B cell (primary cell): ENCODE measurements at regions not wholly inside any gene's neighbourhood (a gene's known extent, or its start where the extent isn't known, plus 50 kb on each side); places are given as distances from the start of the nearest gene placed in this dataset.

Experiments used
- ATAC-seq: fragments of 200-7000 bp; cut with Tn5 transposase; one replicate; pipeline ENCODE4 v1.10.0; 2021; ENCODE audit warnings: low read depth, mild to moderate bottlenecking, moderate number of reproducible peaks, moderate library complexity
- CTCF ChIA-PET: fragments of 350-600 bp; sonication (Branson Sonifier 250); formaldehyde crosslinking; loops from one replicate; lab custom pipeline; 2021; ENCODE audit warnings: antibody characterized with exemption, inconsistent platforms; lab: Charles Lee
- POLR2A ChIA-PET: fragments of 350-600 bp; sonication (Branson Sonifier 250); formaldehyde crosslinking; loops from one replicate; lab custom pipeline; 2021; ENCODE audit warnings: antibody characterized with exemption; lab: Charles Lee
- DNase-seq: peaks from one replicate; pipeline ENCODE4 v3.0.0; 2013
- H2AFZ ChIP-seq: 2 replicates; pipeline ENCODE4 v1.6.1; 2012; ENCODE audit warnings: mild to moderate bottlenecking, low read depth, low read length; ENCODE audit not compliant: insufficient read depth, poor library complexity, severe bottlenecking
- H3K27ac ChIP-seq, 2 donors: 1 replicate in 1 of 2; 2 replicates in 1 of 2; pipeline ENCODE4 v1.5.1; 2012 to 2013; ENCODE audit warnings: low read length in 2 of 2, mild to moderate bottlenecking in 2 of 2, moderate library complexity in 1 of 2
- H3K27me3 ChIP-seq, 4 experiments: fragments of 200-600 bp in 1 of 4; sonication (generic) in 1 of 4; replicated peaks in 1 of 4; 1 replicate in 2 of 4; 2 replicates in 2 of 4; pipeline versions ENCODE4 v1.6.1 to v1.7.0; 2013 to 2016; ENCODE audit warnings: low read length in 3 of 4, mild to moderate bottlenecking in 2 of 4, mixed read lengths in 1 of 4, moderate library complexity in 1 of 4; ENCODE audit not compliant: insufficient read depth in 4 of 4, control insufficient read depth in 3 of 4; ENCODE audit errors: control extremely low read depth in 1 of 4
- H3K36me3 ChIP-seq, 2 experiments: replicated peaks in 1 of 2; 1 replicate in 1 of 2; 2 replicates in 1 of 2; pipeline versions ENCODE4 v1.6.1 to v1.7.1; 2013; ENCODE audit warnings: low read length in 1 of 2; ENCODE audit not compliant: insufficient read depth in 2 of 2, control insufficient read depth in 1 of 2; ENCODE audit errors: control extremely low read depth in 1 of 2, extremely low read depth in 1 of 2
- H3K4me1 ChIP-seq, 2 donors: fragments of 200-600 bp in 1 of 2; sonication (generic) in 1 of 2; 1 replicate in 1 of 2; 2 replicates in 1 of 2; pipeline versions ENCODE4 v1.5.1 to v1.6.1; 2013 to 2017; ENCODE audit warnings: low read length in 2 of 2; ENCODE audit not compliant: control insufficient read depth in 2 of 2, insufficient read depth in 2 of 2
- H3K4me2 ChIP-seq: replicated peaks from 2 replicates; pipeline ENCODE3; 2012; ENCODE audit warnings: mild to moderate bottlenecking, low read depth, low read length; ENCODE audit not compliant: poor library complexity, severe bottlenecking
- H3K4me3 ChIP-seq, 5 experiments: fragments of 200-600 bp in 1 of 5; sonication (generic) in 1 of 5; 1 replicate in 3 of 5; 2 replicates in 2 of 5; pipeline versions ENCODE4 v1.5.1 to v1.7.0; 2011 to 2016; ENCODE audit warnings: low read length in 4 of 5, mild to moderate bottlenecking in 4 of 5, low read depth in 2 of 5, control low read depth in 1 of 5, moderate library complexity in 1 of 5; ENCODE audit not compliant: insufficient read depth in 1 of 5; ENCODE audit errors: control extremely low read depth in 1 of 5, extremely low read depth in 1 of 5
- H3K79me2 ChIP-seq: fragments of 200-600 bp; sonication (generic); one replicate; pipeline ENCODE4 v1.6.0; 2016; ENCODE audit warnings: low read length; ENCODE audit not compliant: control insufficient read depth, insufficient read depth
- H3K9ac ChIP-seq: fragments of 200-600 bp; sonication (generic); 2 replicates; pipeline ENCODE4 v1.6.1; 2017; ENCODE audit warnings: mild to moderate bottlenecking, low read length, moderate library complexity
- H3K9me3 ChIP-seq, 3 donors: one replicate each; pipeline versions ENCODE4 v1.6.1 to v1.7.1; 2013; ENCODE audit warnings: low read length in 2 of 3; ENCODE audit not compliant: control insufficient read depth in 2 of 3, insufficient read depth in 1 of 3; ENCODE audit errors: control extremely low read depth in 1 of 3
- H4K20me1 ChIP-seq: 2 replicates; pipeline ENCODE4 v1.6.0; 2012; ENCODE audit warnings: mild to moderate bottlenecking, low read length; ENCODE audit not compliant: insufficient read depth, control insufficient read depth, poor library complexity, severe bottlenecking
- H3K27ac Mint-ChIP-seq: one replicate; pipeline ENCODE4 v1.8.0; 2021; ENCODE audit warnings: mixed read lengths
- H3K27me3 Mint-ChIP-seq: one replicate; pipeline ENCODE4 v1.8.0; 2021; ENCODE audit warnings: mixed read lengths
- H3K4me1 Mint-ChIP-seq: one replicate; pipeline ENCODE4 v1.8.0; 2021; ENCODE audit warnings: mixed read lengths
- H3K4me3 Mint-ChIP-seq: one replicate; pipeline ENCODE4 v1.8.0; 2021; ENCODE audit warnings: mixed read lengths
- H3K9me3 Mint-ChIP-seq: one replicate; pipeline ENCODE4 v1.8.0; 2022; ENCODE audit warnings: mixed read lengths; ENCODE audit not compliant: insufficient read depth
- EZH2 ChIP-seq: IDR thresholded peaks from 2 replicates; pipeline ENCODE4 v1.6.1; 2012; ENCODE audit warnings: borderline replicate concordance, low read depth, mild to moderate bottlenecking, moderate library complexity, low read length; ENCODE audit not compliant: insufficient read depth, poor library complexity, severe bottlenecking
- WGBS: methylation state at CpG from one replicate; pipeline ENCODE4 v1.1.5; 2013; ENCODE audit warnings: missing lambda C conversion rate; ENCODE audit not compliant: insufficient coverage; 5-methylcytosine and 5-hydroxymethylcytosine counted together
- intact Hi-C: fragments of 100-400 bp; cut with micrococcal nuclease; formaldehyde crosslinking; loops from one replicate; pipeline ENCODE4 v1.10.0; 2022

DNA sequence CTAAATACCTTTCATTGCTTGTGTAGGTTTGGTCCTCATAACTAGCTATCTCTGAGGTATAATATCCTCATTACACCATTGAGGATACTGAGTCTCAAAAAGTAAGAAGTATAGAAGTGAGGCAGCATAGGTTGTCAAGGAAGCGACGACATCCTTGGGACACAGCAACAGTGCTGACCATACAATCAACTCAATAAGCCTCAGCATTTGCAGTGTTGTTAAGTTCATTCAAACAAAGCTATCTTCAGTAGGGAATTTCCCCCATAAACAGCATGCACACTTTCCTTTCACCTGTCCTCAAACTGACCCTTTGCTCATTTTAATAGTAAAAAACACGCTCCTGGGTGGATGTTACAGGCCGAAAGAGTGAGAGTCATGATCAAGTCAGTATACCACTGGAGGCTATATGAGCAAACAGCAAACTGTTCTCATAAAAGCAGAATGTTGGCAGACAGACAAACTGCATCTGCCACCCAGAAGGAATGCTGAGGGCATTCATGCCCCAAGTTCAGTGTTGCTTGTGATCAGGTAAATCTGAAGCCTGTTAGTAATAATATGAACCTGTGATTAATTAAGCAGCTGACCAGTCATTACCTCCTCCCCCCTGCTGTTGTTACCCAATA lies 756.2 kb upstream of the TENM4 start:
- H3K27ac Mint-ChIP-seq, result no peak overlapping the region
- ChIA-PET POLR2A (no interaction called here), CTCF (no interaction called here)
- no peak for DNase-seq
- no peak overlapping the region for H3K4me3 Mint-ChIP-seq
- no peaks in the 10 kb centered on the region for H3K9me3 ChIP-seq
- no peak overlapping the region for H2AFZ ChIP-seq
- no peak overlapping the region for H3K4me3 ChIP-seq
- H3K27me3 Mint-ChIP-seq, result no peaks in the 10 kb centered on the region
- H3K79me2 ChIP-seq, result no peaks in the 10 kb centered on the region
- no peak for ATAC-seq
- no peak overlapping the region for H3K9ac ChIP-seq
- H3K4me2 ChIP-seq, result no peak overlapping the region
- no peaks in the 10 kb centered on the region for H3K9me3 Mint-ChIP-seq
- no peaks in the 10 kb centered on the region for H3K4me1 Mint-ChIP-seq
- H3K27ac ChIP-seq, result no peak overlapping the region
- H3K4me1 ChIP-seq, result no peaks in the 10 kb centered on the region
- no peaks in the 10 kb centered on the region for H4K20me1 ChIP-seq
- no peaks in the 10 kb centered on the region for H3K36me3 ChIP-seq
- TF ChIP-seq EZH2, result no peak
- no peaks in the 10 kb centered on the region for H3K27me3 ChIP-seq
- 68% methylated on average over 2 of the region's 4 CpGs for WGBS
- intact Hi-C loops, result no loop called here

DNA sequence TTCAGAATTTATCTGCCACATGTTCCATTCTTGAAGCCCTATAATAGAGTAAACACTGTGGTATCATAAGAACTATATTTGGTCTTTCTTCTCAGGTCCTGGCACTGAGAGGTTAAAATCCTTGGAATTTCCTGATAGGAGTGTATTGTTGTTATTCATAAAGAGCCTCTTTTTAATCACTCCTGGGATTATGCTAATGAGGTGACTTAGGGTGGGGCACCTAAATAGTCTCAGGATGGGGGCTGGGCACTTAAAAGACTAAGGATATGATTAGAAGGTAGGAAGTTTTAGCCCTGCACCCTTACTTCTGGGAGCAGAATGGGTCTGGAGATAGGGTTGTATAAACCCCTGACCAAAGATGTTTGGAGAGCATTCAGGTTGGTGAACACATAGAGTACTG lies 755.2 kb upstream of the TENM4 start:
- Mint-ChIP-seq H3K4me1 (no peaks in the 10 kb centered on the region), H3K9me3 (no peaks in the 10 kb centered on the region), H3K4me3 (no peak overlapping the region), H3K27ac (no peak overlapping the region), H3K27me3 (no peaks in the 10 kb centered on the region)
- Histone ChIP-seq H3K9ac (no peak overlapping the region), H3K4me2 (no peak overlapping the region), H2AFZ (no peak overlapping the region), H3K79me2 (no peaks in the 10 kb centered on the region), H4K20me1 (no peaks in the 10 kb centered on the region), H3K27ac (no peak overlapping the region), H3K4me1 (no peaks in the 10 kb centered on the region), H3K36me3 (no peaks in the 10 kb centered on the region), H3K9me3 (no peaks in the 10 kb centered on the region), H3K27me3 (no peaks in the 10 kb centered on the region), H3K4me3 (no peak overlapping the region)
- ATAC-seq (no peak), DNase-seq (no peak)
- intact Hi-C loops, result no loop called here
- ChIA-PET CTCF (no interaction called here), POLR2A (no interaction called here)
- TF ChIP-seq EZH2, result no peak
